Tongue (tissue), 1 donor: ENCODE measurements at regions not wholly inside any gene's neighbourhood (a gene's known extent, or its start where the extent isn't known, plus 50 kb on each side); places are given as distances from the start of the nearest gene placed in this dataset.

ENCODE experiments used
- DNase-seq: peaks from one replicate; pipeline ENCODE4 v3.0.0-alpha.2; 2015

DNA sequence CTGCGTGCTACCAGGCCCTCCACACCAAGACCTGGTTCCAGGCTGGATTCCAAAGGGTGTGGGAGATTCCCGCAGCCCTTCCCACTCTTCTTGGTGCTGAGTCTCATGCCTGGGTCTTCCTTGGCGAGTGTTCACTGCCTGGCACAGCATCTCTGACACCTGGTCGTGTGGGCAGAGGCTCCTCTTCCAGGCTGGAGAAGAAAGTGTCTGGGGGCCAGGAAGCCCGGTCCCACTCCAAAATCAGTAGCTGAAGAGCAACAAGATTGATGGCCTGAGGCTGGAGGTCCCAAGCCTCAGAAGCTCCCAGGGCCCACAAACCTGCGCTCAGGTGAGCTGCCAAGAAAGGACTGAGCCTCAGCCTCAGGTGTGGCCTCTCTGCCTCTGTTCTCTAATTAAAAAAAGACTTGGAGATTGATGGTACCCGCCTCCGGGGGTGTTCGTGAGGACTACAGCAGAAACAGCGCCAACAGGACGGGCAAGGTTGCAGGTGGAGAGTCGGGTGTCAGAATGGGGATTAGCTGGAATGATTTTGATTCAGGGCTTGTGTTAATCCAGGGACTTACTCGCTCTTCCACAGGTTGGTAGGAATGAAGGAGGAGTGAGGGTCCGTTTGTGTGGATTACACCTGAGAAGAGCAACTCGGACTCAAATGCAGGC, 217.5 kb downstream of the TEX29 start:
- no peak for DNase-seq

DNA sequence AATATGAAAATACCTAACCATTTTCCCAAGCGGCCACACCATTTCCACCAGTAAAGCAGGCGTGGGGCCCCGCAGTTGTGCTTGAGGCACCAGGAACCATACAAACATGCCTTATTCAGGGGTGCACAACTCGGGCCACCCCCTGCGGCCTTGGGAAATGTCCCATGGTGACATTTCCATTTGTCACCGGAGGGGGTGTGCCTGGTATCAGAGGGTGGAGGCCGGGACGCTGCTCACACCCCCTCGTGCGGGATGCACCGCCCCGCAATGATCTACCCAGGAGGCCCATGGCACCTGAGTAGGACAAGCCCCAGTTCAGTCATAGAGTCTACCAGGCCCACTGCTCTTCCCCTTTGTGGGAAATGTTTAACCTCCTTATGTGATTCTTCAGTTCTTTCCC, 218.8 kb downstream of the TEX29 start:
- no peak for DNase-seq

DNA sequence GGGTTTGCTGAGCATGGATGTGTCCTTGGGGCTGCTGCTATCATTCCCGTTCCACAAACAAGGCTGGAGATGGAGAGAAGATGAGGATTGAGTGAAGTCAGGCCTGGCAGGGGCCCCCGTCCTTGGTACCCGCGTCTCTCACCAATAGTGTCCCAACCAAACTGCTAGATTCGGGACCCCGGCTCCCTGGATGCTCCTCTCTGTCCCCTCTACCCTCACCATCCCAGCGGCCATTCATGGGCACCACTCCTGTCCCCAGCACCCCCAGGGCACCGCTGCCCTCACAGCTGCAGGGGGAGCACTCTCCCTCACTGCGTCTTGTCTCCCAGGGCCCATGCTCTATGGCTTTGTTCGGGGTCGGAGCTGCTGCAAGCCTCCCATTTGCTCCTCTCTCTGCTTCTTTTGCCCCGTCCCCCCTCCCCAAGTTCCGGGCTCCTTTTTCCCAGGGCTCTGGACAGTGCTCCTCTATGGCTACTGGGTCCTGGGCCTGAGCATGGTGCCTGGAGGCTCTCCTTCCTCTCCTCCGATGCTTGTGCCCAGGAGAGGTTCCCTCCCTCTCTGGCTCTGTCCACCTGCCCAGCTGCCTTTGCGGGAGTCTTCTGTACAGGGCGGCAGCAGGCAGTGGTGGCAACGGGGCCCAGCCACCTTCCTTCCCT, 219.5 kb downstream of the TEX29 start:
- DNase-seq, result no peak

DNA sequence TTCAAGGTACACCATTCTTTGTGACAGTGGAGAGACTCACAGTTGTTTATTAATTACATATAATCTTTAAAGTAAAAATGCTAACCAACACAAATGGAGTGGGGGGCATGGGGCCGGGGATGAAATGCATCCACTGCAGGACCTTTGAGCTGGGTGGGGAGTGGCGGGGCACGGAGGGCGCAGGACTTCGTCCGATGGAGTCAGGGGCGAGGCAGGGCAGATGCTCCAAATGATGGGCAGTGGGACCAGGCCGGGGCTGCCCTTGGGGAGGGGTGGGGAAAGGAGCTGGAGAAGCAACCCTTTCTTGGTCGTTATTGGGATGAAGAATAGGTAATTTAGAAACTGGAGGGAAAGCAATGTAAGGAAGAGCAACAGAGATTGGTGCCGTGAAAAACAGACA, 220.0 kb downstream of the TEX29 start:
- no peak for DNase-seq

DNA sequence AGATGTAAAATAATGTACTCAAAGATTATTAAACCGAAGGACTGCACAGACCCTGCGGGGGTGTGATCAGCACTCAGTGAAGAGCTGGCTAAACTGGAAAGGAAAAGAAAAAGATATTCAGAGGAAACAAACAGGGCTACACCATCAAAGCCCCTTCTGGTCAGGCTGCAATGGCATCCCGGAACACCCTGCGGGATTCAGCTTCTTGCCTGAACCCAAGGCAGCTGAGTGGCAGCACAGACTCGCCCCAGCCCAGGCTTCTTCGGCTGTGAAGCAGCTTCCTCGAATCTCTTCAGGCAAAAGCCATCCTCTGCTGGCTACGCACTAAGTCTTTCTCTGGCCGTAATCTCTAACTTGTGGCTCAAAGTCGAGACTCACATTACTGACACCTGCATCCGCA, 220.9 kb downstream of the TEX29 start:
- no peak for DNase-seq

DNA sequence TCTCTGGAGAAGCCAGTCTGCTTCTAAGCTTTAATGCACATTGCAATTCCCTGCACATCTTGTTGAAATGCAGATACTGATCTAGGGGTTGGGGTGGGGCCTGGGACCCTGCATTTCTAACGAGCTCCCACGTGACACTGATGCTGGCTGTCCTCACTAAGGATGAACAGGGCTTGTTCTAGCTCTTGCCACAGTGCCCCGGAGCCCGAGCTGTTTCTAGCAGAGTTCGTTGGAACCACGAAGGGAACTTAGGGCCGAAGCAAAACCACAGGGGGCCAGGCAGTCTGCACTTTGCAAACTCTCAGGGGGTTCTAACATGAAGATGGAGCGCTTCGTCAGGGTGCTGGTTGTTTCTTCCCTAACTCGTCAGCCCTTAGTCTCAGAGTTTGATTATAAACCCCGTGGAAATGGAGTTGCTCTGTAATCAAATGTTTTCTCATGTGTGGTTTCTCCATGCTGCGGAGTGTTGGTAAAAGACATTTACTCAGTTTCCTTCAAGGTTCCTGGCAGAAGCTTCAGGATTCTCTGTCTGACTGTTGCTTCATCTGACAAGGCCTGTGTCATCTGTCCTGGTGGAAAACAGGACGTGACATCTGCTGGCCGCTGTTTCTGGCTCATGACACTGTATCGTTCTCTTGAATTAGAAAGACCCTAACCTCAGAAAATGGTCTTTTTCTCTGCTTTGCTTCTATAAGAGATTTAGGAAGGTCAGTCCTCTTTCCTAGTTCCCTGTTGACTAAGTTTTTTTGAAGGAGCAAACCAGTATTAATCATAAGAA, 221.5 kb downstream of the TEX29 start:
- DNase-seq, result no peak

DNA sequence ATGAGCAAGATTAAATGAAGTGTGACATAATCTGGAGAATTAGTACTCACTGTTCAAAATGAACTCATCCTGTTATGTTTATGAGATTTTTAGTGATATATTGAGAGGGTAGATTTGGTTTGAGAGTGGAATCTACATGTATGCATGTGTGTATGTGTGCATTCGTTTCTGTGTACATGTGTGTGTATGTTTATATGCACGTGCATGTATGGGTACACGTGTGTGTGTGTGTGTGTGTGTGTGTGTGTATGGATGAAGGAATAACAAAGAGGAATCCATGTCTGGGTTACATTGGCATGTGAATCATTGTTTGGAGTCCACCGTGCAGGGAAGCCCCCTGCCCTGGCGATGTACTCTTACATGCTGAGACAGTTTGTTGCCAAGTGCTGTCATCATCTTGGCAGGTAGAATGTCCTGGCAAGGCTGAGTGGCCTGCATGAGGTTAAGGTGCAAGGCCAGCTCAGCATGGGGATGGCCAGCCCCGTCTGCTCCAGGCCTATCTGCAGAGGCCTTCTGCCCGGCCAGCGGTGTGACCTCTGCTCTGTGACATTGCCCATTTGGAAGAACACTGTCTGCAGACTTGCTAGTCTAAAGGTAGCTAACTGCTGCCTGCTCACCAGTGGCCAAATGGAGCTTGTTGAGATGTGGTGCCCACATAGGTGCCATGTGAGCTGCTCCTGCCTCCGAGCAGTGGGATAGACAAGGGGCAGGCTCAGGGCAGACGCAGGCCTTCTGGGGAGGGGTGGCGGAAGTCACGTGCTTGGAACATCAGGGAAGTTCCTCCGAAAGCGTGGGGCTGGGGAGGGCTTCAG, 222.3 kb downstream of the TEX29 start:
- no peak for DNase-seq

DNA sequence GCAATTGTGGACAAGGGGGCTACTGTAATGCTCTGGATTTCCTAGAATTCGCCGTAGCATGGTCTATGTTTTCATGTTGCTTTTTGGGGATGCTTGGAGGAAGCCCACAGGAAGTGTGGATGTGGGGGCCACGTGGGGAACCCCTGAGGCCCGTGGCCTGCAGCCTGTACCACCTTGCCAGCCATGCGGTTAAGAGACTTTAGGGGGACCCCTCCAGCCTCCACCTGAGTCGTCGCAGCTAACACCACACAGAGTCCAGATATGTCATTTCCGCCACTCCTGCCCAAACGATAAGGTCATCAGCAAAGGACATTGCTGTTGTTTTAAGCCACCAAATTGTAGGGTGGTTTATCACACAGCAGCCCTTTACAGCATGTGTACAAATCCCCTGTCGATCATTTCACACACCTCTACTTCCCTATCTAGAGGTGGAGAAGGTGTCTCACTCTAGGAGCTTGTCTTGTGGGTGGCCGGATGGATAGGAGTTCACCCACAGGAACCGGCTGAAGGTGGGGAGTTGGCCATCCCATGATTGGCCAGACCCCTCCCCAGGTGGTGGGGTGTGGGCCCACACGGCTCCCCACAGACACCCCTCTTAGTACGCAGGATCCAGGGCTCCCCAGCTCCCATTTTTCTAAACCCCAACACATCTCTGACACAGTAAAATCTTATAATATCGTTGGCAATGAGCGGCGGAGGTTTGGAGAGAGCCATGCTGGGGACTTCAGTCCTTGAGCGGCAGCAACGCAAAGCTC, 226.7 kb downstream of the TEX29 start:
- DNase-seq, result no peak

DNA sequence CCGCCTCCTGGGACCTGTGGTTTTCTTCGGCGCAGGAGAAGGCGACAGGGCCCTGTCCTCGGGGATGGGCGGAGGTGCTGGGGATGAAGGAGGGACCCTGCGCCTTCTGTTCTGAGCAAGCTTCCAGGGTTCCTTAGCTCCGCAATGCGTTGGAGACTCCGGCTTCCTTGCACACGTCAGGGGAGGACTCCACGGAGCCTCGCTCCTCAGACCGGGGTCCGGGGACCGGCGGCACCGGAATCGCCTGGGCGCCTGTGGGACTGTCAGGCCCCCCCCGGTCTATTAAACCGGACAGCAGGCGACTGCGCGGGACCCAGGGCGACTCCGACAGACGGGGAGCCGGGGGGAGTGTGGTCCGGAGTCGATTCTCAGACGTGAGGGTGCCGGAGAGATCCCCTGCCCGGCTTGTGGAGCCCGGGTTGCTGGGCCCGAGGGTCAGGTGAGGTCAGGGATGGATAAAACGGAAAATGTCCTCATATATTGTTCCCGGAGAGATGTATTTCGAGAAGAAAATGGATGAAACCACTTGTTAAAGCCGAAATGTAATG, 227.4 kb downstream of the TEX29 start:
- DNase-seq, result no peak

DNA sequence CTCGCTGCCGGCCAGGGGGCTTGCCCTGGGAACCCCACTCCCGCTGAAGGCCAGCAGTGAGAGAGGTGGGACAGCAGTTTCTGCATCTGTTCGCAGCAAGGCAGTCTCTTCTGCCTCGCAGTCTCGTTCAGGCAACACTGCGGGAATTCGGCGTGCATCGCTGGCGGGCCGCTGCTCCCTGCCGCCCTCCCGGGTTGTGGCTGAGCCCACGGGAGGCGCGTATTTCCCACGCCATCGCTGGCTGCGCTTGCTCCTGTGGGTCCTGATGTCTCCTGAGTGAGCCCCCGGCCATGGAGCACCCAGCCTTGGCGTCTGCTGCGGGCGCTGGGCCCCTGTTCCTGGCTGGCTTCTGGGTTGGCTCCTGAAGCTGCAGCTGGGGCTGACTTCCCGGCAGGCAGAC, 227.9 kb downstream of the TEX29 start:
- DNase-seq, result no peak

DNA sequence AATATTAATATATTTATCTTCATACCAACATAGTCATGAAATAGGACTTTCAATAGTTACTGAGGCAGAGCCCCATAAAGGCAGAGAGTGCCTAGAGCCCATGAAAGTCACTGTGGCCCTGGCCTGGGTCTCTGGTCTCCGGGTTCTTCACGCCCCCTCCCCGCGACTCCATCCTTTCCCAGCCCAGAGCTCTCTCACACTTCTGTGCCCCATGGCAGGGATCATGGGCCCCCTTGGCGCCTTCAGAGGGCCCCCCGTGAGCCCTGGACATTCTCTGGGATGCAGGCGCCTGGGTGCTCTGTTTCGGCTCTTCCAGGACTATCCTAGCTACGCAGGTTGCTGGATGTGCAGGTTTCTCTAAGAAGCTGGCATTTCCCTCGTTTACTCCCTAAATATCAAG, 228.4 kb downstream of the TEX29 start:
- DNase-seq, result no peak

DNA sequence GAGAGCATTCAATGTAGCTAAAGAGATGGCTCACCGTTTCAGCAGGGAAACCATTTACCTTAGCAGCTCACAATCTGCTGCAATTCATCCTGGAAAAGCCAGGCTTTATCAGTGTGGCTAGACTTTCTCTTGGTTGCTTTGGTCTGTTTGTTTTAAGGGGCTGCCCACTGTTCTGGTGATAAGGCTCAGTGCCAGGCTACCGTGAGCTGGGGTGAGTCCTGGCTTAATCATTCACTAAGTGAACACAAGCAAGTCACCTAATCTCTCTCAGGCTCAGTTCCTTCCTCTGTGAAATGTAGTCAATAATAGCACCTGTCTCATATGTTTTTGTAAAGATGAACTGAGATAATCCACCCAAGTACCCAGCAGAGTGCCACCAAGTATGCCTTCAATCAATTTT, 229.0 kb downstream of the TEX29 start:
- no peak for DNase-seq

DNA sequence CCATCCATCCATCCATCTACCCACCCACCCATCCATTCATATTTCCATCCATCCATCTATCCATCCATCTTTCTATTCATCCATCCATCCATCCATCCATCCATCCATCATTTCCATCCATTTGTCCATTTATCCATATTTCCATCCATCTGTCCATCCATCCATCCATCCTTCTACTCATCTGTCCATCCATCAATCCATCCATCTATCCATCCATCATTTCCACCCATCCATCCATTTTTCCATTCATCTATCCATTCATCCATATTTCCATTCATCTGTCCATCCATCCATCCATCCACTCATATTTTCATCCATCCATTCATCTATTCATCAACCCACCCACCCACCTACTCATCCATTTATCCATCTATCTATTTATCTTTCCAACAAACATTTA, 229.6 kb downstream of the TEX29 start:
- DNase-seq, result no peak

DNA sequence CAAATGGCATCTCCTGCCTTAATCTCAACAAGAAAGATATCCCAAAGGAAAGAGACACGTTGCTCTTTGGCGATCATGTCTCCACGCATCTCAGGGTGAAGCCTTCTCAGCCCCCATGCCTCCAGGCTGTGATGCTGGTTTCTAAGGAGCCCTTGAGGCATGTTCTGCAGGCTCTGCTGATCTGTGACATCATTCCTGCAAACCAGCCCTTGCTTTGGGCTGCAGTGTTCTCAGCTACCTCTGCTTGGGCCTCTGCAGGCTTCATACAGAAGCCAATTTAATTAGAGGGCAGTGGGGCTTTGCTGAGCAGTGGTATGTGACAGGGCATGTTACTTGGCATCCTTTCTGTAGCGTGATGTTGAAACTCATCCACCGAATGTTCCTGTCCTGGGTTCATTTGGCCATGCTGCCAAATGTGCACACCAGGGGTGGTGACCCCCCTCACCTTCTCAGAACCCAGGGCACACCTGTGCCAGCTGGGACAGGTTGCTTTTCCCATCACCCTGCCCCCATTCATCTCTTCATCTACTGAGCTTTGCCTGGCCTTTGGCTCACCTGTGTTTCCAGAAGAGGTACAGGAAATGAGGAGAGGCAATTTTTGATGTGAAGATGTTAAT, 230.9 kb downstream of the TEX29 start:
- DNase-seq, result no peak

DNA sequence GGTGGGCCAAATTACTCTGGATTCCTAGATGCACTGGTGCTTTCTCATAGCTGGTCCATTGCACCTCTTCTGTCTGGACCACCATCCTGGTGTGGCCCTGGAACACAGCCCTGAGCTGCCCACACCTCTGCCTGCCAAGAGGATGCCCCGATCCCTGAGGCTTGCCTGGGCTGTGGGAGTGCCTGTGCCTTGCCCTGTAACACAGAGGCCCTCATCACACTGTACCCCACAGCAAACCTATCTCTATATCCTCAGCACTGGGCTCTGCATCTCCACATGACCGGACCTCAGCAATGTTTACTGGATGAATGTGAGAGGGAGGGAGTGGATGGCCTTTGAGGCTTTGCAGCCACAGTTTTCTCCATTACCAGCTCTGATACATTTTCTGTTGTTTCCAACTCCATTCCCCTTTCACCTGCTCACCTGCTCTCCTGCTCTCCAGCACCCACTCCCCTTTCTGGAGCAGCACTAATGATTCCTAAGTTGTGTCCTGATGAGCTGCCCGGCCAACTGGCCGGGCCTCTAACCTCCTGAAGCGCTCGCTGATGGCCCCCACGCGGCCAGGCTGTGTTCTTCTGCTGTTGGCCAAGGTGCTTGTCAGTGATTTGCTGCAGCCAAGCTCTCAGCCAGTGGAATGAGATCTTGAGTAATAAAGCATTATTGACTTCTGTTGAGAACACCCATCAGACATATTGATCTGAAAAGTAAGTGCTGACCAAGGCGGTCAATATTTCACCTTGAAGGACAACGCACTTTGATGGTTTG, 232.6 kb downstream of the TEX29 start:
- DNase-seq, result no peak

DNA sequence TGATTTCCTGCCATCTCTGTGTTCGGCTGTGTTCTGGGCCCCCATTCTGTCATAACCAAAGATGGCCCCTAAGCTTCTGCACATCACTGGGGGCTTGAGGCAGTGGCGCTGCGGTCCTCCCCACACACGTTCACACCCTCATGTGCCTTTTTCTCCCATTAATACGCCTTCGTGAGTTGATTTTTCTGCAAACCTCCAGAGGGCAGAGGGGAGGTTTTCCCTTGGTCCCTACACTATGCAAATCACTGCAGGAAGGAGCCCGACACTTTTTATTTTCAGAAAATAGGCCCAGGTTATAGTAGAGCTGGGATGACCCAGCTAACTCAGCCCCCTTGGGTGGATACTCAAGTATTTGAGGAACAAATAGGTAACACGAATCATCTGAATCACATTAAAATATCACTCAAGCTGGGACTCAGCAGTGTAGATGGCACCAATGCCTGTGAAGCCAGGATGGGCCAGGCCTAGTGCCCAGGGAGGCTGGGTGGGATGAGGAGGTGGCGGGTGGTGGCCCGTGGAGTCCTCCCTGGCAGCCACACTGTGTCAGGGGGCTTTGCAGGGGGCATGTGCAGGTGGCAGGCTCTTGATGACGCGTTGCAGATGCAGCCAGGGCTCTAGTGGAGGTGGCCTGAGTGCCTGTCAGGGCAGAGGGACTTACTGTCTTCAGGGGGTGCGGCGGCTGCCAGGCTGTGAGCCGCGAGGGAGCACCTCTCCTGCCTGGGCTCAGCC, 234.3 kb downstream of the TEX29 start:
- no peak for DNase-seq

DNA sequence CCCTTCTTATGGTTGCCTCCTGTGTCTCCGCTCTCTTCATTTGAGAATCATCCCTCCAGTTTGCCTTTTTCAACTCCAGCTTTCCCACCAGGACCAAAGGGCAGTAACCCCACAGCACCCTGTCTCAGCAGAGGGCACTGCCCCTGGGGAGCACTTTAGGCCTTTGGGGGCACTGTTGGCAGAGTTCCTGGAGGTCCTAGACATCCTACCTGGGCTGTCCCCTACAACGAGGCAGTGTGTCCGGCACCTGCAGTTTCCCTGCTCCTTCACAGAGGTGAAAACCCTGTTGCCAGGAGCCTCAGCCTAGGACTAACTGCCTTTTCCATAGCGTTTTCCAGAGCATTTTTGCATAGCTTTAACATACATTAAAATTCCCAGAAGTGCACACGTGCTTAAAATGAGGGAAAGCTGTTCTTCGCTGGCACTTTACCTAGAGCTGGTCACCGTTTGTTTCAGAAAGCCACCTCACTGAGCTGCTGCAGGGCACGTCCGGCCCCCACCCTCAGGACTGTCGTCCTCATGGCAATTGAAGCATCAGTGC, 234.9 kb downstream of the TEX29 start:
- no peak for DNase-seq

DNA sequence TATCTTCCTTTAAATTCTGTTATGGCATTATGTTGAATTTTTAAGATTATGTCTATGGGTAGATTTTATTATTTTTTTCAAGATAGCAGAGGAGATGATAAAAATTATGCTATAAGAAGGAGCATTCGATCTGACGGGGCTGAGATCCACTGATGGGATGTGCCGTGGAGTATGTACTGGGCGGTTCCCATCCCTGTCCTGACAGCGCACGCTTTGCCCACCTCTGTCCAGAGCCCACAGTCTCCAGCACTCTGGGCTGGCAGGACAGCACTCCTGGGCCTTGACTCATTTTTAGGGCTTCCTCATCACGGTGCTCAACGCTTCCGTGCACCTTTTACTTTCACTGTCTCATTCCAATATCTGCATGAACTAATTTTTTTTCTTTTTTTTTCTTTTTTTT, 235.5 kb downstream of the TEX29 start:
- no peak for DNase-seq

DNA sequence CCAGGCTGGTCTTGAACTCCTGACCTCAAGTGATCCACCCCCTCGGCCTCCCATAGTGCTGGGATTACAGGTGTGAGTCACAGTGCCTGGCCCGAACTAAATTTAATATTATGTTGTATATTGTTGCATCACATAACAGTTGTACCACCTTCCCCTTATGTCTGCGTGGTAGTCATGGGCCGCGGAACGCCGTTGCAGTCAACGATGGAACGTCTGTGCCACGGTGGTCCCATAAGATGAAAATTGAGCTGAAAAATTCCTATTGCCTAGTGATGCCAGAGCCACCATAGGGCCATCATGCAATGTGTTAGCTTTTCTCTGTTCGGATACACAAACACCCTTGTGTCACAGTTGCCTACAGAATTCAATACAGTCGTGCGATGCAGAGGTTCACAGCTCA, 236.1 kb downstream of the TEX29 start:
- no peak for DNase-seq
